ENCODE measurements at regions not wholly inside any gene's neighbourhood (a gene's known extent, or its start where the extent isn't known, plus 50 kb on each side); places are given as distances from the start of the nearest gene placed in this dataset.

GRCh38 chr5:155193483-155194107, 180.0 kb downstream of the KIF4B start:
- Histone ChIP-seq H3K4me1 (no peaks in the 10 kb centered on the region), H3K9me3 (peaks cover 0 to 8% (median 0%) of the 10 kb centered on the region in 8 donors), H3K27me3 (replicated peaks in 1 of 7) (no peaks in the 10 kb centered on the region), H3K4me3 (no peak overlapping the region), H3K36me3 (no peaks in the 10 kb centered on the region), H3K27ac (no peak overlapping the region)
- intact Hi-C loops (cut with DNase I; ENCODE audit: low total_unique reads), result no loop called here
- no peak for DNase-seq
- 50 to 74% (median 69%) methylated on average over 7 of the region's 7 CpGs for WGBS, 5 donors
- TF ChIP-seq POLR2AphosphoS5 (IDR thresholded peaks at IDR 0.05), result no peak
- TF ChIP-seq POLR2A (IDR thresholded peaks at IDR 0.05), result no peak
- no peak for TF ChIP-seq CTCF (IDR thresholded peaks at IDR 0.05 in 8 of 11, conservative IDR thresholded peaks at IDR 0.05 in 3 of 11)

GRCh38 chr5:155200608-155201007, 187.1 kb downstream of the KIF4B start:
- WGBS, 5 donors, result 62 to 75% (median 67%) methylated on average over 4 of the region's 4 CpGs
- DNase-seq, result no peak
- intact Hi-C loops (cut with DNase I; ENCODE audit: low total_unique reads), result no loop called here
- H3K27me3 ChIP-seq (replicated peaks in 1 of 7), result no peaks in the 10 kb centered on the region
- TF ChIP-seq POLR2AphosphoS5 (IDR thresholded peaks at IDR 0.05) (no peak), POLR2A (IDR thresholded peaks at IDR 0.05) (no peak), CTCF (IDR thresholded peaks at IDR 0.05 in 8 of 11, conservative IDR thresholded peaks at IDR 0.05 in 3 of 11) (no peak)
- H3K9me3 ChIP-seq, result peaks cover 0 to 29% (median 15%) of the 10 kb centered on the region in 8 donors
- H3K36me3 ChIP-seq, result no peaks in the 10 kb centered on the region
- no peaks in the 10 kb centered on the region for H3K4me1 ChIP-seq
- H3K27ac ChIP-seq, result no peak overlapping the region
- no peak overlapping the region for H3K4me3 ChIP-seq

- Histone ChIP-seq H3K9me3 (peaks cover 0 to 4% (median 0%) of the 10 kb centered on the region in 8 donors), H3K27ac (no peak overlapping the region), H3K4me3 (no peak overlapping the region), H3K36me3 (no peaks in the 10 kb centered on the region), H3K27me3 (replicated peaks in 1 of 7) (peaks cover 0 to 4% (median 0%) of the 10 kb centered on the region in 7 donors), H3K4me1 (no peaks in the 10 kb centered on the region)
- TF ChIP-seq CTCF (IDR thresholded peaks at IDR 0.05 in 8 of 11, conservative IDR thresholded peaks at IDR 0.05 in 3 of 11) (no peak), POLR2A (IDR thresholded peaks at IDR 0.05) (no peak), POLR2AphosphoS5 (IDR thresholded peaks at IDR 0.05) (no peak)
- DNase-seq, result no peak
- intact Hi-C loops (cut with DNase I; ENCODE audit: low total_unique reads), result no loop called here
- 42 to 77% (median 62%) methylated on average over 1 of the region's 1 CpG for WGBS, 5 donors
Measured at GRCh38 chr5:155211764-155212163, 198.2 kb downstream of the KIF4B start.

GRCh38 chr5:155222393-155222792, 208.8 kb downstream of the KIF4B start:
- intact Hi-C loops (cut with DNase I; ENCODE audit: low total_unique reads), result no loop called here
- no peak overlapping the region for H3K4me3 ChIP-seq
- H3K27me3 ChIP-seq (replicated peaks in 1 of 7), result no peaks in the 10 kb centered on the region
- no peak for TF ChIP-seq CTCF (IDR thresholded peaks at IDR 0.05 in 8 of 11, conservative IDR thresholded peaks at IDR 0.05 in 3 of 11)
- no peak for TF ChIP-seq POLR2AphosphoS5 (IDR thresholded peaks at IDR 0.05)
- no peak for TF ChIP-seq POLR2A (IDR thresholded peaks at IDR 0.05)
- H3K4me1 ChIP-seq, result no peaks in the 10 kb centered on the region
- peaks cover 0 to 8% (median 1%) of the 10 kb centered on the region in 8 donors for H3K9me3 ChIP-seq
- 74 to 86% (median 83%) methylated on average over 6 of the region's 6 CpGs for WGBS, 5 donors
- DNase-seq, result no peak
- H3K36me3 ChIP-seq, result no peaks in the 10 kb centered on the region
- H3K27ac ChIP-seq, result no peak overlapping the region

Measured in spleen (tissue), 11 donors.